Skeletal muscle cell (primary cell): ENCODE measurements at regions not wholly inside any gene's neighbourhood (a gene's known extent, or its start where the extent isn't known, plus 50 kb on each side); places are given as distances from the start of the nearest gene placed in this dataset.
"Not testable (repeated sequence)": the region's sequence is repeated elsewhere in the genome, so short reads cannot be mapped to it uniquely, and the experiment has no call there.

Experiments used
- DNase-seq: peaks from one replicate; pipeline ENCODE4 v3.0.0-alpha.2; 2010; ENCODE audit warnings: low read depth
- H3K4me3 ChIP-seq: 2 replicates; pipeline ENCODE4 v1.5.1; 2011; ENCODE audit warnings: low read depth, mild to moderate bottlenecking, control low read depth, low read length, moderate library complexity

DNA sequence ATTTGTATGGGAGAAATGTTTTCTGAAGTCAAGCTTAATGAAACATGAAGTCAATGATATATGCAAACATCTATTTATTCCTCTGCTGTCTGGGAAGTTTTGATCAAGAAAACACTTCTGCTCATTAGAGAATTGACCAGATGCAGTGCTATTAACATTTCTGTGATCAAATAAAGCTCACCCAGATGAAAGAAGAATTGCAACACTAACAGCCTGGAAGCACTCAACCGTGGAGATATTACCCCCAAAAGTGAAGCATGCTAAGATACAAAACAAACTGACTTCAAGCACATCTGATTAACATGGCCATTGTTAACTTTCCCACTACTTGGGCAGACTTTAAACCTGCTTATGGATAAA is 73.7 kb upstream of the GUCY1A1 start:
- DNase-seq: no peak
- H3K4me3 ChIP-seq: no peak overlapping the region

DNA sequence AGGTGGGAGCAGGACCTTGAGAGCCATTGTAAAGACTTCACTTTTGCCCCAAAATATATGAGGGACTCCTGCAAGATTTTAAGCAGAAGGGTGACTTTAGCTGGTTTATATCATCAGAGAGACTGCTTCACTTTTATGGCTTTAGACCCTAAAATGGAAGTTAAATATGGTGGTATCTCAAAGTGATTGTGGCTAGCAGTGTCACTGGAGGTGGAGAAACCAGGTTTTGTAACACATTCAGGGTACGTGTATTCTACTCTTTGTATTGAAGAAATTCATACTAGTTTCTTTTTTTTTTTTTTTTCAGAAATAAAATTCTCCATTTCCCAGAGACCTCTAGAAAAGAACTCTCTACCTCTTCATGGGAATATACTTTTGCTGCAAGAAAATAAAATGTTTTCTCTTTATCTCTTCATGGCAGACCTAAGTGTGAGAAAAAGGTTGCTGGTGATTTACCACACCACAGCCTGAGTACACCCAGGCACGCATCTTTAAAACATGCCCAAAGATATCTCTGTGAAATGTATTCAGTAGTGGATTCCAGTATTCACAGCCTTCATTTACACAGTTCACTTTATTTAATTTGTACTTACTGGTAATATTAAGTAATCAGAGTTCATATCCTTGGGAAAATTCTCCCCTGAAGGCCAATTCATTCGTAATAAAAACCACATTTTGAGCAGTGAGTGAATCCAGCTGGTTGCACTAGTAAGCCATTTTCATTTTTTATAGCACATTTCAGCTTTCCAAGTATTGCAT is 74.3 kb upstream of the GUCY1A1 start:
- H3K4me3 ChIP-seq: no peak overlapping the region
- no peak for DNase-seq

DNA sequence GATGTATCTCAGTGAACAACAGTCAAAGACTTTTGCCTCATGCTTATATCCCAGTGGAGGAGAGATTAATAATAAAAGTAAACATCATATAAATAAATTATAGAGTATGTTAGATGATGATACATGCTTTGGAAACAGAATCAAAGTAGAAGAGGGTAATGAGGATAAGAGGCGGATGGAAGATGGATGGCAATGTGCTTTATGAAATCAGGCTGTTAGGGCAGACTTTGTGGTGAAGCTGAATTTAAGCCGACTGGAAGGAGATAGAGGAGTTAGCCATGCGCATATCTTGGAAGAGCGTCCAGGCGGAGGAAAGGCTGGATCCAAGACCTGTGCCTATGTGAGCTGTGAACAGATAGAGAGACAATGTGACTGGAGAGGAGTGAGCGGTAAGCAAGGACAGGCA is 74.9 kb upstream of the GUCY1A1 start:
- no peak for DNase-seq
- no peak overlapping the region for H3K4me3 ChIP-seq

DNA sequence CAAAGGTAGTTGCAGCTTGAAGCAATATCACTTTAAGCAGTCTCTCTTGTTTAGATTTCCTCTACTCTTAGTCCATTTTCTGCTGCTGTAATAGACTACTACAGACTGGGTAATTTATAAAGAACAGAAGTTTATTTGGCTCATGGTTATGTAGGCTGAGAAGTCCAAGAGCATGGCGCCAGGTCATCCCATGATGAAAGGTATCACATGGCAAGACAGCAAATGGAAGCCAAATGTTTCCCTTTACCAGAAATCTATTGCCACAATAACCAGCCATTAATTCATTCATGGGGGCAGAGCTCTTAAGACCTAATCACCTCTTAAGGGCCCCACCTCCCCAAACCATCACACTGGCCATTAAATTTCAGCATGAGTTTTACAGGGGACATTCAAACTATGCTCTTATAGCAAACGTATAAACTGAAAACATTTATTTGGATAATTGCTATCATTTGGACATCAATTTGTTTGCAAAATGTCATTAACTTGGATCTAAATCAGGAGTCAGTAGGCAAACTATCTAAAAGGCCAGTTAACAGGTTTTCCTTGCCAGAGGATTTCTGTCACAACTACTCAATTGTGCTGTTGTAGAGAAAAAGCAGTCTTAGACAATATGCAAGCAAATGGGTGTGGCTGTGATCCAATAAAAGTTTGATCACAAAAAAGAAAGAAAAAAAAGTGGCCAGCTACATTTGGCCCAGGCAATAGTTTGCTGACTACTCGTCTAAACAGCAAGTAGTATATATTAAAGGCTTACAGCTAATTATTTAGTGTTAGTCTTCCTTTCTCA is 75.7 kb upstream of the GUCY1A1 start:
- no peak overlapping the region for H3K4me3 ChIP-seq
- DNase-seq: no peak

DNA sequence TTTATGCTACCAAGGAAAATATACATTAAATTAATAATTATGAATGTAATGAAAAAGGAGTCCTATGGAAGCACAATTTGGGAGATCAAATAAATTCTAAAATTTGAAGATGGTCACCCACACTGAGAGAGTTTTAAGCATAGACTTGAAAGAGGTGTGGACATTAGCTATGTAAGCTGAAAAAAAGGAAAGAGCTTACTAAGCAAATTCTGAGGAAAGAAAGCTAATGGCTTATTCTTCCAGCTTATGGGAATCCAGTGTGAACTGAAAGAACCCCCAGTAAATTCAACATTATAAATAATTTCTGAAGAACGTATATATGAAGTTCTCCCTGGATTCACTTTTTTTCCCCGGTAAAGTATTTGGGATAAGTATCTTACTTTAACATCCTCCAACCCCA is 78.2 kb upstream of the GUCY1A1 start:
- H3K4me3 ChIP-seq: no peak overlapping the region

DNA sequence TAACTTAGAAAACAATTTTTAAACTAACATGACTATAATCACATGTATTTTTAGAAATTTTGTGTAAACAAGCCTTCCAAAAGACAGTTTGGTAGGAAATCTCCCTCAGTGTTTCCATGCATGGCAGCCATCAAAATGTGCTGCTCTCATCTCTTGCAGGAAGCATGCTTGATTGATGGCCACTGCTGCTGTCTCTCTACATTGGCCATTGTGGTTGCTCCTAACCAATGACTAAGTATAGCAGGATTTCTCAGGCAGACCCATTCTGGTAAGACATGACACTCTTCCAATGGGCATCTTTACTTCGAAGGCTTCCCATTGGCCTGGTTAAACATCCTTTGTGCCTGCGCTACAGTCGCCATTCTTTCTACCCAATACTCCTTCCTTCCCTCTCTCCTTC is 78.9 kb upstream of the GUCY1A1 start:
- no peak overlapping the region for H3K4me3 ChIP-seq
- DNase-seq: no peak

More for the DNA sequence above, 78.2 kb upstream of the GUCY1A1 start:
- no peak for DNase-seq

DNA sequence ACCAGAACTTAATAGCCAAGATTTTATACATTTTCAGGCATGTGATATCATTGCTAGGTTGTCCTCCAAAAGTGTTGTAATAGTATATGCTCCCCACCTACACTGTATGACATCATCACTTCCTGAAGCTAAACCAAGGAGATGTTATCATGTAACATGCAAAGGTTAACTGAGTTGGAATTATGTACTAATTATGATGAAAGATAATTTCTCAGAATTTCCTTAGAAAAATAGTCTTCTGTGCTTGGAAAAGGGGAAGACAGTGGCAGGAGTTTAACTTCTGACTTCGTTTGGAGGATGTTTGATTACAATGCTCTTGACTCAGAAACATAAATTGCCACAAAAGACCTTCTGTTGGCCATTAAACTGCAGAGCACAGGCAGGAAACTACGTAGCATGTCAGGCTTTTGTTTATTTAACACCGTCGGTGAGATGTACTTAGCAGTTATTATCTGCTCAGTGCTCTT is 83.6 kb upstream of the GUCY1A1 start:
- H3K4me3 ChIP-seq: no peak overlapping the region
- no peak for DNase-seq

DNA sequence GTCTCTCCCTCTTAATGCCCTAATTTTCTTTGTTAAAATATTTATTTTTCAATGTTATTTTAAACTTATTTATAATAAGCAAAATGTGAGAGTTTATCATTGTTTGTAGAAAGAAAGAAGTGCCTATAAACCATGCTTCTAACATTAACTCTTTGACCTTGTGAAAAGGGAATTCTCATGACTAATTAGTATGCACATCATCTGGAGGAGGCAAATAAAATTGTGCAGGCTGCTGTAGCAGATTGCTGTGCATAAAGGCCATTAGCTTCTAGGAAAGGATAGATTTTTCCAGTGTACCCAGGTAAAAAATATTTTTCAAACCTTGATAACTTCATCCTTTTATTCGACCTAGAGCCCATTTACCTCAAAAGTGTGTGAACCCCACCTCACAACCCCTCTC is 84.6 kb upstream of the GUCY1A1 start:
- no peak overlapping the region for H3K4me3 ChIP-seq
- no peak for DNase-seq

DNA sequence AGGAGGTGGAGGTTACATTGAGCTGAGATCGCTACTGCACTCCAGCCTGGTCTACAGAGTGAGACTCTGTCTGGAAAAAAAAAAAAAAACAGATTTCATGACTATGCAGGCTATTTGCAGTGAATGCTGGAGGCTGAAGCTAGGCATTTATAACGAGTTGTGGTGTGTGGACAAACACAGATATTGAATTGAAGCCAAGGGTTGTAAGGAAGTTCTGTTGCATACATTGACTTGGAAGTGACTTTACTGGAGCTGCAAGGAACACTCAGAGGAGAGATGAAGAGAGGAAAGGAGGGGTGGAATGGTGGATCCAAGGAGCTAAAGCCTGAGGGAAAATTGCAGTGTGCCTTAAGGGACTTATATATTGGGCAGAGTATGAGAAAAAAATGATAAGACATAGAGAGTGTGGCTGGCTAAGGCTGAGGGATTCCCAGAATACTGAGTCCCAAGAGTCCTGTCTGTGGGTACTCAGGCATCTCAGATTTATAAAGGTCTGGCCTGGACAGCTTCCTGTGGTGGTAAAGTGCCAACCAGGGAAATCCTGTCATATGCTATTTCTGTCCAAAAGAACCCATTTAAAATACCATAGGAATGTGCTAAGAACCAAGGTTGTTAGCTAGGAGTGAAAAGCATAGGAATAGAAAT is 87.8 kb upstream of the GUCY1A1 start:
- DNase-seq: no peak
- no peak overlapping the region for H3K4me3 ChIP-seq

DNA sequence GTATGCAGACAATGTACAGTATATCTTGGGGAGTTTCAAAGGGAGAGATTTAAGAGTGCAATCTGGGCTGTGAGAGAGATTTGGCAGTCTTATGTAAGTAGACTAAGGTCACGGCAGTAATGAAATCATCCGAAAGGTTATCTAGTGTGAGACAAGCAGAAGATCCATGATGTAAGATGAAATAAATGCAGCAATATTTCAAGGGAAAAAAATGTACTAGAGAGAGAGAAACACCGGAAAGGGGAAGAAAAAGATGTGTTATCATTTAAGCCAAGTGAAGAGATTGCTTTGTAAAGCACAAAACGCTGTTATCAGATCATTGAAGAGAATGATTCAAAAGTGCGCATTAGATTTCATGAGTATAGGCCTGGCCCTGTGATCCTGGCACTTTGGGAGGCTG is 88.4 kb upstream of the GUCY1A1 start:
- no peak overlapping the region for H3K4me3 ChIP-seq
- no peak for DNase-seq

DNA sequence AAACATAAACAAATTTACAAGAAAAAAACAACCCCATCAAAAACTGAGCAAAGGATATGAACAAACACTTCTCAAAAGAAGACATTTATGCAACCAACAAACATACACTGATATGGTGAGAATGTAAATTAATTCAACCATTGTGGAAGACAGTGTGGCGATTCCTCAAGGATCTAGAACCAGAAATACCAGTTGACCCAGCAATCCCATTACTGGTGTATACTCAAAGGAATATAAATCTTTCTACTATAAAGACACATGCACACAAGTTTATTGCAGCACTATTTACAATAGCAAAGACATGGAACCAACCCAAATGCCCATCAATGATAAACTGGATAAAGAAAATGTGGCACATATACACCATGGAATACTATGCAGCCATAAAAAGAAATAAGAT is 92.3 kb upstream of the GUCY1A1 start:
- H3K4me3 ChIP-seq, DNase-seq: not testable (repeated sequence)

DNA sequence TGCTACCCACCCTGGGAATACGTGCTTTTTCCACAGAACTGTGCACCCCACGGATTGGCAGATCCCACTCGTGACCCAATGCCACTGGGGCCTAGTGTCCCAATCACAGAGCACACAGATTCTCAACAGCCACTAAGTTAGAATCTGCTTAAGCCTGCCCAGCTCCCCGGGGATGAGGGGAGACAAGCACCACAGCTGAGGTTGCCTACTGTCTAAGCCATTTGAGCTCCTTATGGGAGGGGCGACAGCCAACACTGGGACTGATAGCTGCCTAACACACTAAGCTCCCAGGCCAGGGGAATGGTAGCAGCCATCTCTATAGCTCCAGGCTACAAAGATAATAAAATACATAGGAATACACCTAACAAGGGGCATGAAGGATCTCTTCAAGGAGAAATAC is 93.5 kb upstream of the GUCY1A1 start:
- no peak for DNase-seq

DNA sequence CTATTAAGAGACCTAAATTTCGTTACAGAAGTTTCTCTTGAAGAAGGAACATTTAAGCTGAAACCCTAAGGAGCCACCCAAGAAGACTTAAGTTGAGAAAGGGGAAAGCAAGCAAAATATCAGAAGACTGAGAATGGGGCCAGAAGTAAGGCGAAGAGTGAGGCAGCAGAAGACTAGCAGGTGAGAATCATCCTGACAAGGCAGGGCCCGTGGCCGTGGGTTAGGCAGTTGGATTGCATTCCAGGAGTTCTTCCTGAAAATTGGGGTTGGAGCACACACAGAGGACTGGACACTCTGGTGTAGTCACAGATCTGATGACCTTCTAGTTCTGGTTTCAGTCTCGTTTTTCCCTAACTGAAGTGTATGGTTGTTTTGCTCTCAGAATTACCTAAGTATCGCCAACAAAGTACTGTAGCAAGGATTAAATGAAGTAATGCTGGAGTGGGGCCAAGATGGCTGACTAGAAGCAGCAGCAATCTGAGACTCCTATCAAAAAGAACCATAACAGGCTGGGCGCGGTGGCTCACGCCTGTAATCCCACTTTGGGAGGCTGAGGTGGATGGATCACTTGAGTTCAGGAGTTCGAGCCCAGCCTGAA is 94.4 kb upstream of the GUCY1A1 start:
- H3K4me3 ChIP-seq: no peak overlapping the region
- DNase-seq: no peak

More for the DNA sequence above, 93.5 kb upstream of the GUCY1A1 start:
- no peak overlapping the region for H3K4me3 ChIP-seq

DNA sequence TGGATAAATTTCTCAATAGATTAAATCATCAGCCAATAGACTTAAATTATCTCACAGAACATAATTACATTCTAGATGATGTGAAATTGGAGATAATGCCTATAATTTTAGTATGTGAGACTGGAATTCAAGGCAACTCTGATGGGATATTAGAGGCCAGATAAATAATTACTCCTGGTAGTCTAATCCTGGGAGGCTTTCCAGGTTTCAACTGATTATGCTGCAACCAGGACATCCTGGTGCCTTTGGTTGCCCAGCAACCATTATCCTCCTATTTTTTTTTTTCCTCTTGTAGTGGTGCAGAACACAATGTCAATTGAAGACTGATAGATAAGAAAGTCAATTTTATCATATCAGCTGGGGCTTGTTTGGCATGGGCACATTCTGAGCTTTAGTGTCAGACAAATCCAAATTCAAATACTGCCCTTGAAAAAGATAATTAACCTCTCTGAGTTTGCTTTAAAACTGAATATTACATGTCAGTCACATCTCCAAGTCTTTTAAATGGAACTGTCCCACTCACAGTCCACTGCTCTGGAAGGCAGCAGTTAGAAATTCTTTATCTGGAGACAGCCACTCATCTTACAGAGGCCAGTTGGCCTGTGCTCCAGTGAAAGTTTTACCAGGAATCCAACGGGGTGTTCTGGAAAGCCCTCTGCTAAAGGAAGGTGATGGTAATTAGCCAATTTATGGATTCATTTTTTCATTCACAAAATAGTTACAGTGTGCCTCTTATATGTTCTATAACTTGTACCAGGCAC is 95.3 kb upstream of the GUCY1A1 start:
- DNase-seq: no peak
- no peak overlapping the region for H3K4me3 ChIP-seq

DNA sequence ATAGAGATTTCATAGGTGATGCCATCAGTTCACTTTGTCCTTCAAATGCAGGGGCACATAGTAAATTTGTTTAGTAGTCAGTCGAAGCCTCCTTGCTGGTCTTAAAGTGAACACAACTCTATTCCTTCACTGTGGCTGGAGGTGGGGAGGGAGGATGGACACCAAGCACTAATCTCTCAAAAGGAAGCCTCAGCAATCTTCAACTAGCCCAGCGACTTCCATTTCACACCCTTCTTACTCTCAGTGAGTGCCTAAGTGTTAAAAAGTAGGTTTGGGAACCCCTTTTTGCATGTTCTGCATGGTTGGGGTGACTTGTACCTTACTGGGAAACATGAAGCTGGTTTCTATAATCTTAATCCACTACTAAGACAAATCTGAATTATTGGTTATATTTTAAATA is 96.0 kb upstream of the GUCY1A1 start:
- H3K4me3 ChIP-seq: no peak overlapping the region

DNA sequence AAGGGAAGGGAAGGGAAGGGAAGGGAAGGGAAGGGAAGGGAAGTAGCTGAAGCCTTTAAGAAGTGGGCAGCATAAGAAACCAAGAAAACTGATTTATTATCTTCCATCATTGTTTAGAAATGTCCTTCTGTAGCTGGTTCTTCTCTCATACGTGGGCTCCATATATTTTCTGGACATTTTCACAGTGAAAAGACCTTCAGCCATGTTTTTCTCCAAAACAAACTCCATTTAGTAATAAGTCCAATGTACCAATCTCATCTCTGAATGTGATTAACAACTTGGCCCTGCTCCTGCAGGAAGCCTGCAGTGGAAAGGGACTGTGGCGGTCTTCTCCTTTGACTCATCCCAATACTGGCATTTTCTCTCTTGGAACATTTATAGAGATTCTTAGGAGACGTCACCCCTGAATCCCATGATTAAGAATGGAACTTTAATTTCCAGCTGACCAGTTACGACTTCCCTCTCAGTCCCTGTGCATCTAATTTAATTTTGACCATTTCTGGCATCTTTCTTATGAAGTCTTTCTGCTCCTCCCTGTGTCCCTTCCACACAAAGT is 96.6 kb upstream of the GUCY1A1 start:
- no peak for DNase-seq
- H3K4me3 ChIP-seq: no peak overlapping the region

More for the DNA sequence above, 96.0 kb upstream of the GUCY1A1 start:
- DNase-seq: no peak

DNA sequence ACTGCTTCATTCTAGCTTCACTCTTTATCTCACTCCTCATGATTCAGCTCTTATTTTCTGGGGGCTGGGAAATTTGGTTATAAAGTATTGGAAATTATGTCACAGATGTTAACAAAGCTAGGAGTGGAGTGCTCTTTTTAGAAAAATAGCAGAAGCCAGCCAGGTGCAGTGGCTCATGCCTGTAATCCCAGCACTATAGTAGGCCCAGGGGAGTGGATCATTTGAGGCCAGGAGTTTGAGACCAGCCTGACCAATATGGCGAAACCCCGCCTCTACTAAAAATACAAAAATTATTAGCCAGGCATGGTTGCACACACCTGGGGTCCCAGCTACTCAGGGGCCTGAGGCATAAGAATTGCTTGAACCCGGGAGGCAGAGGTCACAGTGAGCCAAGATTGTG is 97.2 kb upstream of the GUCY1A1 start:
- no peak for DNase-seq
- no peak overlapping the region for H3K4me3 ChIP-seq

DNA sequence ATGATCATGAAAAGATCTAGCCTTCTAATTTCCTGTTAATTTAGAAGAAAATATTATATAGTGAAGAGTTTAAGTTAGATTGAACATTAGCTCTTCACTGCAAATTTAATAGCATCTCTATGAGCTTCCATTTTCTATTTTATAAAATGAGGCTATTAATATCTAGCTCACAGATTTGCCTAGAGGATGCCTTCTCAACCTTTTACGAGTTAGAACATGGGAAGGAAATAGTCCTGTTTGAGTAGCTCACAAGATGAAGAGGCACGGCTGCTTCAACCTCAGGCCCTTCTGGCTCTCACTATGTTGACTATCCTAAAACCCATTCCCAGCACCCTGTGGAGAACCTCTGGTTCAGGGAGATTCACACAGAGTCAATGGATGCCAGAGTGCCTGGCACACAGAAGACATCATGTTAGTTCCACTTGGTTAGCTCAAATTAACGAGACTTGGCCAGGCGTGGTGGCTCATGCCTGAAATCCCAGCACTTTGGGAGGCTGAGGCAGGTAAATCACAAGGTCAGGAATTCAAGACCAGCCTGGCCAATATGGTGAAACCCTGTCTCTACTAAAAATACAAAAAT is 97.9 kb upstream of the GUCY1A1 start:
- H3K4me3 ChIP-seq: no peak overlapping the region
- no peak for DNase-seq

DNA sequence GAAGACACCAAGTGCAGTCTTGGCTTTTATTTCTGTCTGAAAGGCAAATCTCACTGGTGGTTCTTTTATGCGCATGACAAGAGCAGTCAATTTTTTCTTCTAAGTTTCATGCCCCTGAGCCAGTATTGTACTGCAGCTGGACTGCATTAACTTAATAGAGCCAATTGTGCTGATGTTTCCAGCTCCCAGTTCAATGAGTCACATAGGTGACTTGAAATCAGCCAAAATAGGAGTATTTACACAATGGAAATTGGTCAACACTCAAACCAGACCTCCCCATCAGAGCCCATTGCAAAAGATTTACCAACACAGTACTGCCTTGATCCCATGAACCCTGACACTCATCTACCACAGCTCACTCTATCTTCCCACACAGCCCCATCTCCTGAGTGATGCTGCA is 100.3 kb upstream of the GUCY1A1 start:
- DNase-seq: peak; percentile 73
- H3K4me3 ChIP-seq: no peak overlapping the region
